Calu3 (cell line): ENCODE measurements at regions not wholly inside any gene's neighbourhood (a gene's known extent, or its start where the extent isn't known, plus 50 kb on each side); places are given as distances from the start of the nearest gene placed in this dataset.

Experiments used
- BruUV-seq: library from RNA; stranded (reverse); fragments of 400-500 nt; replicated peaks from 2 replicates; lab custom pipeline; 2021; lab: Mats Ljungman, UMichigan
- CTCF ChIA-PET: fragments of 300-600 bp; sonication (Branson Sonifier 250); formaldehyde crosslinking; loops from one replicate; lab custom pipeline; 2022; ENCODE audit warnings: antibody characterized with exemption; lab: Charles Lee
- DNase-seq: peaks from one replicate; pipeline ENCODE4 v3.0.0; 2022
- H3K27ac Mint-ChIP-seq: one replicate; pipeline ENCODE4 v1.8.0; 2022; ENCODE audit warnings: mixed read lengths; ENCODE audit not compliant: unreplicated experiment
- H3K27me3 Mint-ChIP-seq: one replicate; pipeline ENCODE4 v1.8.0; 2022; ENCODE audit warnings: mixed read lengths; ENCODE audit not compliant: unreplicated experiment
- H3K36me3 Mint-ChIP-seq: one replicate; pipeline ENCODE4 v1.8.0; 2022; ENCODE audit warnings: mild to moderate bottlenecking, moderate library complexity, mixed read lengths; ENCODE audit not compliant: insufficient read depth, unreplicated experiment
- H3K4me1 Mint-ChIP-seq: one replicate; pipeline ENCODE4 v1.8.0; 2022; ENCODE audit warnings: mild to moderate bottlenecking, low read depth, mixed read lengths; ENCODE audit not compliant: unreplicated experiment
- H3K4me3 Mint-ChIP-seq: one replicate; pipeline ENCODE4 v1.8.0; 2022; ENCODE audit warnings: mild to moderate bottlenecking, low read depth, moderate library complexity, mixed read lengths; ENCODE audit not compliant: unreplicated experiment
- H3K9me3 Mint-ChIP-seq: one replicate; pipeline ENCODE4 v1.8.0; 2022; ENCODE audit warnings: low read depth, mixed read lengths; ENCODE audit not compliant: unreplicated experiment
- intact Hi-C: fragments of 100-400 bp; cut with micrococcal nuclease; formaldehyde crosslinking; loops from one replicate; pipeline ENCODE4 v1.10.0; 2022; ENCODE audit not compliant: unreplicated experiment
- TF ChIP-seq, protein P1 (sequence below): fragments of 200-600 bp; IDR thresholded peaks from one replicate; pipeline ENCODE4 v1.8.0; 2022; ENCODE audit warnings: antibody characterized with exemption; ENCODE audit not compliant: unreplicated experiment

DNA sequence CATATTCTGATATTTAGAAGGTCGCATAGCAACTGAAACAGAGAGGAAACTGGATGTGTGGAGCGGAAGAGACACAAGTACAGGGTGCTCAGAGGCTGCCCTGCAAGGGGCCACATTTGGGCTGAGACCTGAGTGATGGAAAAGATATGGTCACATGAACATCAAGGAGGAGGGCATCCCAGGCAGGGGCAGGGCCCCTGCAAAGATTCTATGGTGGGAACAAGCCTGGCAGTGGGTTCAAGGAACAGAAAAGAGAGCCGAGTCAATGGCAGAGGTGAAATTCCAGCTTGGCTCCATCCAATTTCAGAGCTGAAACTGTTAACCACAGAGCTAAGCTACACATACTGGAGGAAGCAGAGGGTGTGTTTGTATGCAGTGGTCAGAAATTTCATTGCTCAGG lies 227.7 kb downstream of the PRDM2 start:
- no peak for DNase-seq
- TF ChIP-seq, protein P1, sequence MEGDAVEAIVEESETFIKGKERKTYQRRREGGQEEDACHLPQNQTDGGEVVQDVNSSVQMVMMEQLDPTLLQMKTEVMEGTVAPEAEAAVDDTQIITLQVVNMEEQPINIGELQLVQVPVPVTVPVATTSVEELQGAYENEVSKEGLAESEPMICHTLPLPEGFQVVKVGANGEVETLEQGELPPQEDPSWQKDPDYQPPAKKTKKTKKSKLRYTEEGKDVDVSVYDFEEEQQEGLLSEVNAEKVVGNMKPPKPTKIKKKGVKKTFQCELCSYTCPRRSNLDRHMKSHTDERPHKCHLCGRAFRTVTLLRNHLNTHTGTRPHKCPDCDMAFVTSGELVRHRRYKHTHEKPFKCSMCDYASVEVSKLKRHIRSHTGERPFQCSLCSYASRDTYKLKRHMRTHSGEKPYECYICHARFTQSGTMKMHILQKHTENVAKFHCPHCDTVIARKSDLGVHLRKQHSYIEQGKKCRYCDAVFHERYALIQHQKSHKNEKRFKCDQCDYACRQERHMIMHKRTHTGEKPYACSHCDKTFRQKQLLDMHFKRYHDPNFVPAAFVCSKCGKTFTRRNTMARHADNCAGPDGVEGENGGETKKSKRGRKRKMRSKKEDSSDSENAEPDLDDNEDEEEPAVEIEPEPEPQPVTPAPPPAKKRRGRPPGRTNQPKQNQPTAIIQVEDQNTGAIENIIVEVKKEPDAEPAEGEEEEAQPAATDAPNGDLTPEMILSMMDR, result no peak
- no peak overlapping the region for H3K27ac Mint-ChIP-seq
- no peaks in the 10 kb centered on the region for H3K27me3 Mint-ChIP-seq
- H3K4me3 Mint-ChIP-seq, result no peak overlapping the region
- no peaks in the 10 kb centered on the region for H3K4me1 Mint-ChIP-seq
- BruUV-seq, result no TSS peak
- intact Hi-C loops, result no loop called here
- peaks cover 11% of the 10 kb centered on the region for H3K9me3 Mint-ChIP-seq
- no peaks in the 10 kb centered on the region for H3K36me3 Mint-ChIP-seq
- CTCF ChIA-PET, result no interaction called here

DNA sequence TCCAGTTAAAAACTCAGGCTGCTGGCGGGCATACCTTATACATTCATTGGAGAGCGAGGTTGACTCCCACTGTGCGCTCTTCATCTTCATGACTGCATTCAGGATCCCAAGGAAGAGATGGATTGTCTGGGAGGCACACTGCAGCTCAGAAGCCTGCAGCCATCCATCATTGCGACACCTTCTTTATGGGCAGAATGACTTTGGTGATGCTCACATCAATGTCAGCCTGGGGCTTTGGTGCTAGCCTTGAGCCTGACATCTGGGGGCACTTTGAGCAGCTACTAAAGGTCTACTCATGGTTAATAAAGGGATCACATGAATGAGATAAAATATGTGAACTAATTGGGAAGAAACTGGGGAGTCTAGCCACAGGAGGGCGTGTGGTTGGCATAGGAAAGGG lies 229.3 kb downstream of the PRDM2 start:
- no peak for DNase-seq
- TF ChIP-seq, protein P1, result no peak
- H3K4me3 Mint-ChIP-seq, result no peak overlapping the region
- BruUV-seq, result no TSS peak
- intact Hi-C loops, result no loop called here
- CTCF ChIA-PET, result interaction anchor here (0.7 kb wide), 1 partner anchor 238 kb away, joined by 3 read pairs; no protein-coding TSS in a partner anchor
- H3K27ac Mint-ChIP-seq, result no peak overlapping the region
- H3K4me1 Mint-ChIP-seq, result no peaks in the 10 kb centered on the region
- no peaks in the 10 kb centered on the region for H3K36me3 Mint-ChIP-seq
- peaks cover 11% of the 10 kb centered on the region for H3K9me3 Mint-ChIP-seq
- H3K27me3 Mint-ChIP-seq, result no peaks in the 10 kb centered on the region

DNA sequence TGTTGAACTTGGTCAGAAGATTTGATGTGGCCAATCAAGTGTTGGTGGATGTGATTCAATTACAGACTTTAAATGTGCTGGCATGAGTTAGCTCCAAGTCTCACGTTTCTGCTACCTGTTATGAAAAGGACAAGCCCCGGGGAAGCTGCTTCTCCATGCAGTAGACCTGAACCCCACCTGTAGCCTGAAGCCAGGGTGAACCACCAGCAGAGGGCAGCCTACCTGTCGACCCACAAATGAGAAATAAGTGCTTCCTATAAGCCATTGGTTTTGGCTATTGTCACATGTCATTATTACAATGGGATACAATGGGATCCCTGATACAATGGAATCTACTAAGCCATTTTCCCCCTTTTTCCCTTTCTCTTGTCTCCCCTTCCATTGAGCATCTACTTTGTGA lies 230.2 kb downstream of the PRDM2 start:
- Mint-ChIP-seq H3K4me3 (no peak overlapping the region), H3K4me1 (no peaks in the 10 kb centered on the region), H3K36me3 (no peaks in the 10 kb centered on the region), H3K27me3 (no peaks in the 10 kb centered on the region), H3K27ac (no peak overlapping the region), H3K9me3 (peaks cover 8% of the 10 kb centered on the region)
- CTCF ChIA-PET, result no interaction called here
- TF ChIP-seq, protein P1, result no peak
- no TSS peak for BruUV-seq
- intact Hi-C loops, result no loop called here
- DNase-seq, result no peak

DNA sequence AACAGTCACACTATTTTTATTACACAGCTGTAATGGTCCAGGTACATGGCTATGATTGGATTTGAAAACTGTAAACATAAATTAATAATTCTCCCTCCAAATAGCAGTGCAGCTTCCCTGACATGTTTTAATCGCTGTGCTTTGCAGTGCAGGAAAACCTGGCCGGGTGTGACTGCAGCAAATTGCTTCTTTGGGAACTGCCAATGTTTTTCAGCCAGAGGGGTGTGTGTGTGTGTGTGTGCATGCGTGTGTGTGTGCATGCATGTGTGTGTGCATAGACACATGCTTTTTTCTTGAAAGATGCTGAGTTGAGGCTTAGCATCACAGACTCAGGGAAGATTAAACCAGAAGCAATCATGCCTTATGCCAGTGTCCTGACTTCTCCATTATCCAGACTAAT lies 231.2 kb downstream of the PRDM2 start:
- Mint-ChIP-seq H3K4me1 (no peaks in the 10 kb centered on the region), H3K36me3 (no peaks in the 10 kb centered on the region), H3K27me3 (no peaks in the 10 kb centered on the region), H3K9me3 (peaks cover 6% of the 10 kb centered on the region), H3K27ac (no peak overlapping the region), H3K4me3 (no peak overlapping the region)
- no peak for DNase-seq
- no TSS peak for BruUV-seq
- TF ChIP-seq, protein P1, result no peak
- CTCF ChIA-PET, result no interaction called here
- intact Hi-C loops, result no loop called here
